ENCODE measurements at regions not wholly inside any gene's neighbourhood (a gene's known extent, or its start where the extent isn't known, plus 50 kb on each side); places are given as distances from the start of the nearest gene placed in this dataset.
"Not testable (repeated sequence)": the region's sequence is repeated elsewhere in the genome, so short reads cannot be mapped to it uniquely, and the experiment has no call there.

DNA sequence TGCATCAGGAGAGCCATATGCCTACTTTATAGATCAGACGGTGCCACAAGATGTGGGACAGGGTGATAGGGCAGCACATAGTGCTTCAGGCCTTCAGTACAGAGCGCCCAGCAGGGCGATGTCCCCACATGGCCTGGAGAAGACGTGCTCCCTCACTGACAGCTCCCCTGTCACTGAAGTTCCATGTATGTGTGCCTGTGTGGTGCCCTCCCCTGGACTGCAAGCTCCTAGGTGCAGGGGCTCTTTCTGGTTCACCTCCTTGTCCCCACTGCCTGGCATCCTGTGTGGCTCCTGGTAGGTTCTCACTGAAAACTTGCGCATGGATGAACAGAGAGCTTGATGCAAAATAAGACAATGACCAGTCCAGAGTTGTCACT lies 233.1 kb downstream of the GADD45G start:
- intact Hi-C loops (cut with DNase I): no loop called here
- DNase-seq (ENCODE audit: low spot score) (no peak), ATAC-seq (no peak)

DNA sequence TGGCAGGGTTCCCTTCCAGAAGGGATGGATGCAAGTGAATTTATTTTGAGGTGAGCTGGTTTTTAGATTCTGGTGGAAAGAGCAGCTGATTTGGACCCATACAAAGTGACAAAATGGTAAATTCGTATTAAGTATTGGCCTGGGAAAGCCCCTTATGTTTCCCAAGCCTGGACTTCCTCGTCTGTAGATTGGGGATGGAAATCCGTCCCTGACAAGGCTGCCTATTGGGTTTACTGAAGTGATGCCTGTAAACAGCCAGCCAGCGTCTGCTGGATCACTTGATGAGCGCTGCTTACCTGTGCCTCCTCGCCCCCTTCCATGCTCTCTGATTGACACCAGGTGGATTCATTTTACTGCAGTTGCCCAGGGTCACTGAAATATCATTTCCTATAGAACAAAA lies 233.8 kb downstream of the GADD45G start:
- no peak for DNase-seq (ENCODE audit: low spot score)
- intact Hi-C loops (cut with DNase I): no loop called here
- ATAC-seq: no peak

DNA sequence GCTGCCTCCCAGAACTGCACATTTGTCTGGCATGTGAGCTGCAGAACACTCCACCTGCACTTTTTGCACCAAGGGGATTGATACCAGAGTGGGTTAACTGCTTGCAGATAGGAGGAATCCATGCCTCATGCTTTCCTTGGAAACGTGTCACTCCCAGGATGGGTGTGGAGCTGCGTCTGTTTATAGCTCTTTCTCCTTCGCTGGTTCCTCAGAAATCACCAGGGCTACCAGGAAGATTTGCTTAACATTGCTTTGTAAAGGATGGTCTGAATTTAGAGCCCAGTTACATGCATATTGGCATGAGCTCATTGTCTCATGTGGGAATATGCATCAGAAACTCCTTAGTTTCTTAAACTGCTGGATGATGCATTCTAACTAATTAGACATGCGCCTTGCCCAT lies 234.6 kb downstream of the GADD45G start:
- DNase-seq (ENCODE audit: low spot score) (no peak), ATAC-seq (peak; percentile 39)
- intact Hi-C loops (cut with DNase I): no loop called here

DNA sequence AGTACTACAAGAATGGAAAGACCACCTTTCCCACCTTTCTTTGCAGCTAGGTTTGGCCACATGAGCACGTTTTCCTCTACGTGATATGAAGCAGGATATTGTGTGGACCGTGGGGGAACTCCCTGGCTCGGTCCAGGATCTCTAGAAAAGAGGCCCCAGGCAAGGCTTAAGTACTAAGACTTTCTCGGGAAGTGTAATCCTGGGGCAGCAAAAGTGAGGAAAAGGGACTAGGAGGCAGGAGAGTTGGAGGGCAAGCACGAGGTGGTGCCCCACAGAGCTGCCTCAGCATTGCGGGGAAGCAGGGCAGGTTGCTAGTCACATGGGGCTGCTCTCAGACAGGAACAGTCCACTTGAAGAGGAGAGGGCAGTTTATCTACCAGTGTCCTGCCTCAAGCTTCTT lies 235.1 kb downstream of the GADD45G start:
- ATAC-seq (peak; percentile 7), DNase-seq (ENCODE audit: low spot score) (no peak)
- intact Hi-C loops (cut with DNase I): no loop called here

DNA sequence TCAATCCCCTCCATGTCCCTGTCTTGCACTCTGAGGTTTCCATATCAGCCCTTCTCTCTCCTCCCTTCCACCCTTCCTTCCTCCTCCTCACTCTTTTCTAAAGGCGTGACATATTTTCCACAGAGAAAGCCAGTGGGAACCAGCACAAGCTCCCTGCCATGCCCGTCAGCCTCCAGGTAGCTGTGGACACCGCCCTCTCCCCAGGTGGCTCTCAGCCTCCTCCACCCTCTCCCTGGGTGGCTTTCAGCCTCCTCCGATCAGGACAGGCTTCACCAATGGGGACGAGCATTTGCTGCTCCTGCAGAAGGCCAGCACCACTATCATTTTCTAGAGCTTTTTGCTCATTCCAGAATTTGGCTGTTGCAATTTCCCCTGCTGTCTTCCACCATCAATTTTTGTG lies 236.6 kb downstream of the GADD45G start:
- intact Hi-C loops (cut with DNase I): no loop called here
- no peak for DNase-seq (ENCODE audit: low spot score)
- no peak for ATAC-seq

DNA sequence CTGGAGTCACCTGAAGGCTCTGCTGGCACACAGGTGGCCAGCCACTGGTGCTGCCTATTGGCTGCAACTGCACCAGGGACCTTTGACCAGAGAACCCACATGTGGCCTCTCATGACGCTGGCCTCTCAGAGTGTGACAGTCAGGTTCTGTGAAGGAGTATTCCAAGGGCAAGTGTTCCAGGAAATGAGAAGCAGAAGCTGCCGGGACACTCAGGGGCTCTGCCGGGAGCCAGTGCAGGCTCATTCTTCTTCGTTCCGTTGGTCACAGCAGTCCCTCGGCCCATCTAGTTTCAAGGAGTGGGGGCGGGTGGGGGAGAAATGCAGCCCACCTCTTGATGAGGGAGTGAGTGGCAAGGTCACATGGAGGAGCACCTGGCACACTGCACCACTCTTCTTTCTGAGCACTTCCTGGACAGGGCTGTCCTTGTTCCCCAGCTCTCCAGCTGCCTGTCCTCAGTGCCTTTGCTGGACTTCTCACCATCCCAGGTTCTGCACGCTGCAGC lies 237.5 kb downstream of the GADD45G start:
- intact Hi-C loops (cut with DNase I): no loop called here
- no peak for ATAC-seq
- DNase-seq (ENCODE audit: low spot score): no peak

DNA sequence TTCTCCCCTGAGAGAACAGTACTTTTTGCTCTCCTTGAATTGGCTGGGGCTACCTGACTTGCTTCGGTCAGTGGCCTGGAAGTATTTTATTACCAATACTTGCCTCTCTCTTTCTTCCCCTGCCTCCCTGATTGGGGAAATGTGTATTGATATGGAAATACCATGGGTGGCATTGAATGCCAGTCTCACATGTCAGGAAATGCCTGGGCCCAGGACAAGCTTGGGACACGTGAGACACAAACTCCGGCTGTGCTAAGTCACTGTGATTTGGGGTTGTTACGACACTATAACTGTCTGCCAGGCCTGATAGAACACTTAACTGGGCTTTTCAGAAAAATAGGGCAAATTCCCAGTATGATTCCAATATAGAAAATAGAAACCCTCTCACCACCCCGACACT lies 238.3 kb downstream of the GADD45G start:
- intact Hi-C loops (cut with DNase I): no loop called here
- DNase-seq (ENCODE audit: low spot score) (no peak), ATAC-seq (no peak)

DNA sequence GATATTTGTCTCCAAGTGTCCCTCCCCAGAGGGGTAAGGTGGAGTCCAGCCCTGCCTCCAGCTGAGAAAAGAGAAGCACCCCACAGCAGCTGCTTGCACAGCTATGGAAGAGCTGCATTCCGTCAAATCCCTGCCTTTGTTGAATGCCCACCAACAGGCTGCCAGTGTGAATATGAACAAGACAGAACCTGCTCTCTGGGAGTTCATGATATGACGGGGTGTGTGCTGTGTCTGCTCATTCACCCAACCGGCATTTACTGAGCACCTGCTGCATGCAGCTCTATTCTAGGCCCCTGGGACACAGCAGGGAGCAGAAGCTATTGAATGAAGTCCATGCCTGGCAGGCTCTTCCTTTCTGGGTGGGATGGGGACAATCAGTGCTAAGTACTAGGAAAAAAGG lies 238.8 kb downstream of the GADD45G start:
- no peak for DNase-seq (ENCODE audit: low spot score)
- ATAC-seq: no peak
- intact Hi-C loops (cut with DNase I): no loop called here

DNA sequence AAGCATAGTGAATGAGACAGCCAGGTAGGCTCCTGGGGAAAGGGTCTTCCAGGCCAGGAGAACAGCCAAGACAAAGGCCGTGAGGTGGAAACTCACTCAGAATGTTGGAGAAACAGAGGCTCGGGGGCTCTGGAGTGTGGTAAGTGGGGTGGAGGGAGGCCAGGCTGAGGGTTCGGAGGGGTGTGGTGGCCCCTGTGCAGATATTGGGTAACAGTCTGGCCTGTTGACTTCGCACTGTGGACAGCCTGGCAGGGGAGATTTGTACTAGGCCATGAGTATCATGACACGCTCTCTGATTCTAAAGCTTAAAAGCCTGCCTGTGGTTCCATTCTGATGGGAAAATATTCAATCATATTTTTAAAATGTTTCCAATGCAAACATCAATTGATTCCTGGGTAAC lies 239.3 kb downstream of the GADD45G start:
- ATAC-seq (no peak), DNase-seq (ENCODE audit: low spot score) (no peak)
- intact Hi-C loops (cut with DNase I): no loop called here

DNA sequence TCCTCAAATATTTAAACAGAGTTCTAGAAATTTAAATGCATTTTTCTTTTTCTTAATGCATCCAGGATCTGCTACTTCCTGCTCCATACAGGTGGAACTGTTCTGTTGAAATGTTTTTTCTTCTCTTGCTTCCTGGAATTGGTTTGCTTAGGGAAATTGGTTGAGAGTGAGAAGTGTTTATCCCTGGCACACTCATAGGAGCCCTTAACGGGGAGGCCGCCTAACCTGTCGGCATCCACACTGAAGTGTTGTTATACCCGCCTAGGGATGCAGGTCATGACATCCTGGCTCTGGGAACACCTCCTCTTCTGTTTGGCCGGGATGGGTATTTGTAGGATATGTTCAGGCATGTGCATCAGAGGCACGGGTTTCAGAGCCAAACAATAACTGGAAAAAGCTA lies 239.7 kb downstream of the GADD45G start:
- DNase-seq (ENCODE audit: low spot score): no peak
- no peak for ATAC-seq
- intact Hi-C loops (cut with DNase I): no loop called here

DNA sequence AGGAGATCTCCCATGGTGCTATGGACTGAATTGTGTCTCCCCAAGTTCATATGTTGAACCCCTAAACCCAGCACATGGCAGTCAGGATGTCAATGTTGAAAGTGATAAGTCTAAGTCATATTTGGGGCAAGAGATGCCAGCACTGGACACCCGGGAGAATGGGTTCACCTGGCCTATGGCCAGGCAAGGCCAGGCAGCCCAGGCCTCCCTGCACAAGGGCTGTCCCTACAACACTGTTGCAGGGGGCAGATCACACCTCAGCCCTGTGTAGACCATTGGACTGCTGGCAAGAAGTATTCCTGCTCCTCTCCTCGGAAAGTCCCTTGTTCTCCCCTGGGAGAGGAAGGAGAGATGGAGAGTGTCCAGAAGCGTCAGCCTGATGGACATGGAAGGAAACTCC lies 240.5 kb downstream of the GADD45G start:
- ATAC-seq: no peak
- DNase-seq (ENCODE audit: low spot score): no peak
- intact Hi-C loops (cut with DNase I): no loop called here

DNA sequence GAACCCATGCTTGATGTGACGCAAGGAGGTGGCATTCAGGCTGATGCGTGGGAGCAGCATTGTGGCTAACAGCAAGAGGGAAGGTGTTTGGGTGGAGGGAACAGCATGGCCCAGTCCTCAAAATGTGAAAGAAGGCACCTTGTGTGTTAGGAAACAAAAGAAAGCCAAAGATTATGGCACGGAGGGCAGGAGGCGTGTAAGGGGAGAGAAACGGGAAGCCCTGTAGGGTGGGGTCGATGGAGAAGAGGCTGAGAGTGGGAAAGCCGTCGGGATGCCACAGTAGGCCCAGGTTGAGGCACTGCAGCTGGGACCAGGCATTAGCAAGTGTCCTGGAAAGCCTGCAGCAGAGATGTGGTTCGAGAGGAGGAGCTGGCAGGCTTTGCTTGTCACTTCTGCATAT lies 241.1 kb downstream of the GADD45G start:
- intact Hi-C loops (cut with DNase I): no loop called here
- DNase-seq (ENCODE audit: low spot score) (no peak), ATAC-seq (no peak)

DNA sequence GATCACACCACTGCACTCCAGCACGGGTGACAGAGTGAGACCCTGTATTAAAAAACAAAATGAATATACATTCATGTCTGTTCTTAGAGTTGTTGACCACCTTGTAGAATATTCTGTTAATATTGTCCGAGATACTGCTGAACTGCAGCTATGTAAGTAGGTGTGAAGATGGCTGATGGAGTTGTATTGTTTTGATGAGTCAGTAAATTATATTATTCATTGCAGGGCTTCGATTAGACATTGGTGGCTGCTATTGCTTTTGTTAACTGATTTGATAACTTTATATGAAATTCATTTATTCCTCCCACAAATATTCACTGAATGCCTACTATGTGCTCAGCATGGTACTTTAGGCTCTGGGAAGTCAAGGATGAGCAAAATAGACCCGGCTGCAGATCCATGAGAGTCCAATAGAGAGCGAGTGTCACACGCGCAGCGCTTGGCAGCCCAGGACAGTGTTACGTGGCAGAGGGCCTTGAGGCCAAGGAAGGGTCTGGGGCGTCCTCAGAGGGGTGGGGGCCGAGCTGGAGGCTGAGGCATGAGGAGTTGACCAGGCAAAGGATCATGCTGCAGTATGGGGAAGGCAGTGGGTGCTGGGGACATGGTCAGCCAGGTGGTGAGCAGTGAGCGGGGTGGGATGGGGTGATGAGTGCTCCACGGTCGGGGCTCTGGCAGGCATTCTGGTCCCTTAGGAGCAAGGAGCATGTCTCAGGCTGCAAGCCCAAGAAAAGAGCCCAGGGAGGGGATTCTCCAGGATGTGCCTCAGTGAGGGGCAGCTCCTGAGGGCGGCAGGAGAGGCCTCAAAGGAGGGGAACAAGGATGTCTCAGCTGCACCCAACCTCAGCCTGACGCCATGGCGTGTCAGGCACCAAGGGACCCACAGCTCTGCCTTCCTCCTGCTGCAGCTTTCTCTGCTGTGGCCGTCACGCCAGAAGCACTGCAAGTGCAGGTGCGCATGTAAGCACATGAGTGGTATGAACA lies 243.5 kb downstream of the GADD45G start:
- DNase-seq (ENCODE audit: low spot score) (no peak), ATAC-seq (no peak)
- intact Hi-C loops (cut with DNase I): no loop called here

DNA sequence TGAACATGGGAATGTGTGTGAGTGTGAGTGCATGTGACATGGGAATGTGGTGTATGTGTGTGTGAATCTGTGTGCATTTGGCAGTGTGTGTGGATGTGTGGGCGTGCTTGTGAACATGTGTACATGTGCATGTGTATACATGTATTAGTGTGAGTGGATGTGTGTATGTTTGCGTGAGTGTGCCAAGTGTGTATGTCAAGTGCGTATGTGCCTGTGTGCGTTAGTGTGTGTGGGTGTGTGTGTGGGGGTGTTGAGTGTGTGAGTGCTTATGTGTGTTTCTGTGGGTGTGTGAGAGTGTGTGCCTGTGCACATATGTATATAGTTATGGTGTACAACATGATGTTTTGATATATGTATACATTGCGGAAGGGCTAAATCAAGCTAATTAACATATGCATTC lies 244.3 kb downstream of the GADD45G start:
- intact Hi-C loops (cut with DNase I): no loop called here
- no peak for ATAC-seq
- DNase-seq (ENCODE audit: low spot score): no peak

DNA sequence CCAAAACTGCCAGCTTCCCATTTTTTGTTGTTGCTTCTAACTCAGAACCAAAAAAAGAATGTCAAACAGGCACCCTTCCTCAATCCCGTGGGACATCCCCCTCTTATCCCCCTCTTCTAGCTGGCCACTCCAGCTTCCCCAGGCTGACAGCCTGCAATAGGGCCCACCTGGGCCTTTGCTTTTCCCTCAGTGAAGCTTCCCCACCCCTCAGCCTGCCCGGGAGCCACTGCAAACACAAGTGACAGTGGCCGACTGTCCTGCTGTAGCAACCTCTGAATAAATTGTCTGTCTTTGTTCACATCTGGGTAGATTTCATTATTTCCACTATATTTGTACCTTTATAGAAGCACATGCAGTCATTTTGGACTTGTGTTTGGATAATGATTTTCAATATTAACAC lies 245.3 kb downstream of the GADD45G start:
- intact Hi-C loops (cut with DNase I): no loop called here
- no peak for DNase-seq (ENCODE audit: low spot score)
- ATAC-seq: no peak

DNA sequence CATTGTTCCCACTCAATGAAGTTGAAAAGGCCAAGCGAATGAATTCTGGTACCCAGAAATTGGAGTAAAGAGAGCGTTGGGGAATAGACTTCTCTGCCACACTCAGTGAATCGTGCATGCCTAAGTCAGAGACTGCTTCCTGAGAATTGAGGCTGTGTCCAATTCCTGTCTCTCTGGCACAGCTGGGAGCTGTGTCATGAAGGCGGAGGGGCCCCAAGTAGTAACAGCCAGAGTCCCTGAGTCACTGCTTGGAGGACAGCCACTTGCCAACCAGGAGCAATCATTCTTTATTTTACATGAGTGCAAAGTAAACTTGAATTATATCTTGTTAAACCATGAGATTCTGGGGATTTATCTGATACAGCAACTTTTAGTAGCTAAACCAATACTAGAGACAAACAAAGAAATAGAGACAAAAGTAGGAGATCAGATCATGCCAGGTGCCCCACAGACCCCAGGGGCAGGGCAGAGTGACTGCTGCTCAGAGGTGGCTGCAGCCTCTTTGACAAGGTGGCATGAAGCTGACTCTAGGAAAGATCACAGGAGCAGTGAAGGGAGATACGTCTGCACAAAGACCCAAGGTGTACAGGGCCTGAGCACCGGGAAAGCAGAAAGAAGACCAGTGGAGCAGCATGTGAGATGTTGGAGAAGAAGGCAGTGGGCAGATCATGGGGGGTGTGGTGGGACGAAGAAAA lies 246.0 kb downstream of the GADD45G start:
- DNase-seq (ENCODE audit: low spot score) (no peak), ATAC-seq (no peak)
- intact Hi-C loops (cut with DNase I): no loop called here

DNA sequence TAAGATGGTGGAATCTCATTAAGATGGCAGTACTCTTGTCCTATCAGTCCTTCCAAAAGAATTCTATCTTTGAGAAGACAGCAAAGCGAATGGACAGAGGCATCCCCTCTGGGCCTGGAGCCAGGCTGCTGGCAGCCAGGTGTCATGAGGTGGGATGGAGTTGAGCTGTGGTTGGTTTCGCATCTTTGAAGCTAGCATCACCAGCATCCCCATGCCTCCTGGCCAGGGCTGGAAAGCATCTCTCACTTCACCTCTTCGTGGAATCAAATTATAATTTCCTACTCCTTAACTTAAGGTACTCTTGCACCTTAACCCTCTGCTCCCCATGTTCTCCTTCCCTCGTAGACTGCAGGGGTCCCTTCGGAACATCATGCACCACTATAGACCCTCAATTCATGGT lies 248.3 kb downstream of the GADD45G start:
- no peak for DNase-seq (ENCODE audit: low spot score)
- ATAC-seq: no peak
- intact Hi-C loops (cut with DNase I): no loop called here

DNA sequence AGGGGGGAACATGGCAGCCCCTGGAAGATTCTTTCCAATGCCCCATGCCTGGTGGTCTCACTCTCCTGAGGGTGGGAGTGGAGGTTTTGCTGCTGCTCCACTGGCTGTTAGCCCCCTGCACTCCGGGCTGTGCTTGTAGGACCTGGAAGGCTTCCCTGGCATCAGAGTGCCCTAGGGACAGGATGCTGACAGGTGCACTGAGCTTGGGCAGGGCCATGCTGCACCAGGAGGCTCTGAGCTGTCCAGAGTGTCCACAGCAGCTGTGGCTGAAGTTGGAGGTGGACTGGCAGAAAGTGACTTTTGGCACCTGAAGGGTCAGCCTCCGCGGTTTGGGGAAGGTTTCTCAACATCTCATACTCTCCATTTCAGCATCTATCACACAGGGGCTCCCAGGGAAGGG lies 249.1 kb downstream of the GADD45G start:
- ATAC-seq (no peak), DNase-seq (ENCODE audit: low spot score) (peak; percentile 19)
- intact Hi-C loops (cut with DNase I): no loop called here

DNA sequence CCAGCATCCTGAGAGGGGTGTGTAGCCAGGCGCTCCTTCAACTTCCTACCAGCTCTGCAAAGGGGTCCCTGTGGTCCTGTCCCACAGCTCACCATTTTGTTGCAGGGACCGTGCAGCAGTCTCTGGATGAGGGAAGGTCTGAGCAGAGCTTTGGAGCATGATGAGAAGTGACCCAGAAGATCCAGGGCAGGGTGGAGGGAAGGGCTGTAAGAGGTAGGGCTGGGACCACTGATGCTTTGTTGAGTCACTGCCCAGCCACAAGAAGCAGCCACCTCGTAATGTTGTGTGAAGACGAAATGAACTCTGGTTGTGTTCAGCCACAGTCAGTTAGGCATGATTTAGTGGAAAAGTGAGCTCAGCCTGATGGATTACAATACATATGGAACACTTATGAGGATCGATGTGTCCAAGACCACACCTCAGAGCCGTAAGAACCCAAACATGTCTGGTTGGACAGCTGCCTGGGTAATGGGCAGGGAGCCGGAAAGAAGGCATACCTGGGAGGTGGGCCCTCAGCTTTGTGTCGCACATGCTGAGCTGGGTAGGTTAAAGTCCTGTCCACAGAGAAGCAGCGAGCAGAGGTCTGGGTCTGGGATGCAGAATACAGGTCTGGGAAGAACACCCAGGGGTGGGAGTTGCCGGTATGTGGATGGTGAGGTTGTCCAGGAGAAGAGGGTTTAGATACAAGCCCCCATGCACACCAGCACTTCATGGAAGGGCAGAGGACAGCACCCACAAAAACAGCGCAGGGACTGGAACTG lies 250.1 kb downstream of the GADD45G start:
- ATAC-seq (no peak), DNase-seq (ENCODE audit: low spot score) (peak; percentile 34)
- intact Hi-C loops (cut with DNase I): no loop called here

DNA sequence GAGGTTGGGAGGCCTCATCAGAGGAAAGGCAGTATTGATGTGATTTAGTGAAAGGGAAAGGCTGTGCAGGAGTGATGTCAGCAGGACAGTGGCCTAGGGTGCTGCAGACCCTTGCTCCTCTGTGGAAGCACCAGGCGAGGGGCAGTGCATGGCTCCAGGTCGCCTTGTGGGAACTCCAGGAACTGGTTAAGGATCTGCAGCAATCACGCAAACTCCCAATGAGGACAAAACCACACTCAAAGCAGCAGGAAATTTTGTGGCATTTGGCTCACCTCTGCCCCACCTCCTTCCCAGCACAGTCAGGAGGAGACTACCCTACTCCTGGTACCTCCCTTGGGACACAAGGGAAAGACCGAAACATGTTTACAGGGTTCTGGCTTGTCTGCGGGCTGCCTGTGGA lies 251.5 kb downstream of the GADD45G start:
- peak; percentile 32 for DNase-seq (ENCODE audit: low spot score)
- ATAC-seq; intact Hi-C loops (cut with DNase I): not testable (repeated sequence)
